Stimulated activated CD8-positive, alpha-beta memory T cell treated with anti-CD3 and anti-CD28 coated beads, Interleukin-7, amount 100 ng/mL, for 1 hour (primary cell): ENCODE measurements at regions not wholly inside any gene's neighbourhood (a gene's known extent, or its start where the extent isn't known, plus 50 kb on each side); places are given as distances from the start of the nearest gene placed in this dataset.

Experiments used
- DNase-seq, 2 donors: peaks; one replicate each; pipeline ENCODE4 v3.0.0-alpha.2; 2020; ENCODE audit warnings: low read depth in 2 of 2

DNA sequence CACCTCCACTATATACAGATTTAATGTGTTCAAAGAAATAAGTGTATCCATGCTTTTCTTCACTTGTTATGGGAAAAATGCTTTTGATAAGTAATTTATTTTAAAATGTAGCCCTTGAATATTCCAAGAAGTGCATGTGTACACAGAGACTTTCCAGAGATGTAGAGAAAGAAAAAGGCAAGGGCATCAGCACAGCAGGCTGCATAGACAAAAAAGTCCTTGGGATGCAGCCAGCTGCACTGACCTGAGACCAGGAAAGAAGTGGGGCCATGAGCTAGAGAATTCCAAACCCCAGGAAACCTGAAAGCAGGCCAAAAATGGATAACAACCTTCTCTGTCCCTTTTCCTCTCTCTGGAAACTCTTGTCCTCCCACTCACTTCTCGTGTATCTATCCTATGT, 51.6 kb upstream of the PRDM8 start:
- DNase-seq, result no peak

DNA sequence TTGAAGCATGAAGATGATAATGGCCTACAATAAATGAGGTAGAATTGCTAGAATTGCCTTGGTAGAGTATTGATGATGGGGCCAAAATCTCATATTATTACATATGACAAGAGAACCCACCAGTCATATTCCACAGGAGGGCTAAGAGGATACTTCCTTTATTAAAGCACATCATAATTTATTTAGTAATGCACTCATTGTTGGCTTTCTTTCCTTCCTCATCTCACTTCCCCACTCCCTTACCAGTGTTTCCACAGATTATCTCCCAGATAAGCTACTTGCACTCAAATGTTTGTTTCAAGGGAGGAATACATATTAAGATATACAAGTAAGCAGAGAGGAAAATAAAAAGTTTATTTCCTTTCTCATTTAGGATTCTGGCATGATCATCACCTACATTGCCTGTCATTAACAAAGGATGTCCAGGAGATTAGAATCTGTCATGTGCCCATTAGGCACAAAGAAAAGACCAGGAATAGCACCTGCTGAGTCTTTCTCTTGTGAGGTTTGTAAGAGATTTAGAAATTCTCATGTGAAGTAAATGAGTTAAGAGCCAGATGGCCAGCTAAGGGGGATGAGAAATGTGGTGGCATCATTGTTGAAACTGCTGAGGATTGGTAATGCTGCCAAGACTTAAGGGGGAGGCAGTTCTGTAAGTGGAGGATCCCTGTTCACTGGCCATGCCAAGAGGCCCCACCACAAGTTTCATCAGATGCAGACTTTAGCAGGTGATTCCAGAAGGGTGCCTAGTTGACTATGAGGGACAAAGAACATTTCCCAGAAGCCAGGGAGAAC, 52.4 kb upstream of the PRDM8 start:
- no peak for DNase-seq

DNA sequence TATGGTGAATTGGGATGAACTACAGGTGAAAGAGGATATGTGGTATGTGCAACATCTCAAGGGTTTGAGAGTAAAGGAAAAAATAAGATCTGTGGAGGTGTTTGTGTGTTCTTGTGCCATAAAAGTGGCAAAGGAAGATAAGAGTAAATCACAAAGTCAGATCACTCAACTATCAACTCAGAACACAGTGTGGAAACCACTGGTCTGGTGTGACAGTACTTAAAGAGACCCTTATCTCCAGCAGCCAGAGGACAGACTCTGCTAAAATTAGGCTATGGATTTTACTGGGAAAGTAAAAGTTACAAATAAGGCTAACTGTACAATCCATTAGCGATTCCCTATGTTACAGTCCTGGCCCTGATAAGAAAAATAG, 54.0 kb upstream of the PRDM8 start:
- no peak for DNase-seq

- no peak for DNase-seq
These were observed 54.7 kb upstream of the PRDM8 start for GRCh38 chr4:80142394-80143306.

GRCh38 chr4:80141543-80141942, 55.8 kb upstream of the PRDM8 start:
- DNase-seq, result no peak

DNA sequence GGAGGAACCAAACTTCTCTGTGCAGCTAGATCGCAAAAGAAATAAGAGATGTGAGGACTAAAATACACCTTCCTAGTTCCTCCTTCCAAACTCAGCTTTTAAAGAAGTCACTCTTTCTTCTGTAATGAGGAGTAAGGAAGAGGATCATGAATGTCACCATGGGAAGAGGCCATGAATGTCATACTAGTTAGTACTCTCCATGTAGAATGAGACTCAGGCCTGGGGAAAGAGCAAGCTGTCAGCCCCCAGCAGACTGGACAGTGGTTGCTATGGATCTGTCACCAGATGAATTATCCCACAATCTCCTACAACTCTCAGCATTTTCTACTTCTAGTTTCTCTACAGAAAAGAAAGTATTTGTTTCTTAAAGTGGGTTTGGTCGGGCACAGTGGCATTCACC, 57.1 kb upstream of the PRDM8 start:
- DNase-seq, result no peak

GRCh38 chr4:80139671-80140070, 57.6 kb upstream of the PRDM8 start:
- DNase-seq, result no peak

GRCh38 chr4:80138551-80139538, 58.5 kb upstream of the PRDM8 start:
- peak in 1 of 2 donors; percentile 29 for DNase-seq

DNA sequence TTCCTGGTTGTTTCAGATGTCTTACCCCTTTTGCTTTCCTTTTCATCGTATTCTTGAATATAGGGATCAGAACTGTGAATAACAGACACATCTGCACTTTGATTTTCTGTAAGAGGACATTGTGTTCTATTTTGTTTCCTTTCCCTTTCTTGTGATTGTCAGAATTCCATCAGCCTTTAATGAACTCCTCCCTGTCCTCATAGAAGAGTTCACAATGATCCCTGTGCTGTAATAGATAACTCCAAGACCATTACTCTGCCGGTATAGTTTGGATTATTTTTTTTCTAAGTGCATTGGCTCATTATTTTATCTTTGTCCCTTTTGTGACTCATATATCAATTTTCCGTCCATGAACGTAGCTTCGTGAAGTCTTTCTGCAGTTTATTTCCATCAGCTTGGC, 59.7 kb upstream of the PRDM8 start:
- DNase-seq, result no peak

DNA sequence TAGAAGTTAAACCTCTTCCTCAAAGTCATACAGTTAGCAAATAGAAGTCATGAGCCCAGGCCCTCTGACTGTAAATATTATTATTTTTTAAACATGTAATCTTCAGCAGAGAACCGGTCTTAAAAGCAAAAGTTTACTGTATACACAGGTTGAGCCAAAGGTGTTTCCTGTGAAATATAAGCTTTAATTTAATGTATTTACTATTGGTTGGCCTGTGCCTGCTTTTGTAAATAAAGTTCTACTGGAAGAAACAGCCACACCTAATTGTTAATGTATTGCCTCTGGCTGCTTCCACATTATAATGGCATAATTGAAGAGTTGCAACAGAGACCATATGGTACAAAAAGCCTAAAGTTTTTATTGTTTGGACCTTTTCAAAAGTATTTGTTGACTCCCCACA, 61.0 kb upstream of the PRDM8 start:
- no peak for DNase-seq

DNA sequence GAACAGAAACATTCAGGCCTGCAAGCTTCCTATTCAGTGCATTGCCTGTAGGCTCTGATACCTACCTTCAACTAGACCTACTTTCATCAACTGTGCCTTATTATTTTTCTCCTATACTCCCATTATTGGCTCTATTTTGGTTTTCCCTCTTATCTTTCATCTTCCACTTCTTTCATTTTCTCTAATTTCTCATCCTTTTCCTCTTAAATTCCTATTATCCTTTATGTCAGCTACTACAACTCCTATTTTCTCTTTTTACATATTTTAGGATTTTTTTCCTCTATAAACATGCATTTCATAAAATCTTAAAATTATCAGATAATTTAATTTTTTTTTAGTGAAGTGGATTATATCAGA, 61.6 kb upstream of the PRDM8 start:
- no peak for DNase-seq

- no peak for DNase-seq
These were observed 62.1 kb upstream of the ANTXR2 start for GRCh38 chr4:80134936-80135701.

GRCh38 chr4:80133240-80133783, 60.3 kb upstream of the ANTXR2 start:
- no peak for DNase-seq

DNA sequence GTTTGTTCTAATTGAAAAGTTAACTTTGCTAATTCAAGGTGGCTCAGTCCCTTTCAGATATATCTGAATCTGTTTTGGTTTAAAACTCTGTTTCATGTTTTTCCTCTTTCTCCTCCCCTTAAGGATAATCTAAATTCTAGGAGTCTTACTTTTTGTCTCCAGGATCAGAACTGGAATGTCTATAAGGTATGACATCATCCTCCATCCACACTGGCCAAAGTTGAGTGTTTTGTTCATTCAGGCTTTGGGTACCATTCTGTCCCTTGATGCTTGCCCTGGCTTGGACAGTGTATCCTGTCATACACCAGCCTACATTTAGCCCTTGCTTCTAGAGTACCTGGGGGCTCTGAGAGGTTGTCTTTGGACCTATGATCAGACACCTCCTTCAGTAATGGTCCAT, 56.8 kb upstream of the ANTXR2 start:
- DNase-seq, result no peak

DNA sequence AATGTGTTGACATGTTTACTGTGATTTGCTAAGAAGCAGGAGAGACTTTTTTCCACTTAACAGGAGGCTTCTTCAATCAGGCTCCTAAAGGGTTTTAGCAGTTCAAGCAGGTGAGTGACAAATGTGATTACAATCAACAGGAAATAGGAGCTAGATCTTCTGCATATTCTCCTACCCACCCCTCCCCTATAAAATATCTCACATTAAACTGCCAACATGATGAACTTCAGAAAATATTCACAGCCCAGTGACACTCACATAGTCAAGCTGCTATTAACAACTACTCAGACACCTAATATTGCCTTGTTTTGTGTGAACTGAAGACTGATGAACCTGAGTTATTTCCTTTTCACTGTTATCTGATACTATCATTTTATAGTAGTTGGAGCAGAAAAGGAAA, 55.9 kb upstream of the ANTXR2 start:
- no peak for DNase-seq

- no peak for DNase-seq
These were observed 54.9 kb upstream of the ANTXR2 start for GRCh38 chr4:80127870-80128419.

- DNase-seq, result no peak
These were observed 53.4 kb upstream of the ANTXR2 start for GRCh38 chr4:80126435-80126834.

DNA sequence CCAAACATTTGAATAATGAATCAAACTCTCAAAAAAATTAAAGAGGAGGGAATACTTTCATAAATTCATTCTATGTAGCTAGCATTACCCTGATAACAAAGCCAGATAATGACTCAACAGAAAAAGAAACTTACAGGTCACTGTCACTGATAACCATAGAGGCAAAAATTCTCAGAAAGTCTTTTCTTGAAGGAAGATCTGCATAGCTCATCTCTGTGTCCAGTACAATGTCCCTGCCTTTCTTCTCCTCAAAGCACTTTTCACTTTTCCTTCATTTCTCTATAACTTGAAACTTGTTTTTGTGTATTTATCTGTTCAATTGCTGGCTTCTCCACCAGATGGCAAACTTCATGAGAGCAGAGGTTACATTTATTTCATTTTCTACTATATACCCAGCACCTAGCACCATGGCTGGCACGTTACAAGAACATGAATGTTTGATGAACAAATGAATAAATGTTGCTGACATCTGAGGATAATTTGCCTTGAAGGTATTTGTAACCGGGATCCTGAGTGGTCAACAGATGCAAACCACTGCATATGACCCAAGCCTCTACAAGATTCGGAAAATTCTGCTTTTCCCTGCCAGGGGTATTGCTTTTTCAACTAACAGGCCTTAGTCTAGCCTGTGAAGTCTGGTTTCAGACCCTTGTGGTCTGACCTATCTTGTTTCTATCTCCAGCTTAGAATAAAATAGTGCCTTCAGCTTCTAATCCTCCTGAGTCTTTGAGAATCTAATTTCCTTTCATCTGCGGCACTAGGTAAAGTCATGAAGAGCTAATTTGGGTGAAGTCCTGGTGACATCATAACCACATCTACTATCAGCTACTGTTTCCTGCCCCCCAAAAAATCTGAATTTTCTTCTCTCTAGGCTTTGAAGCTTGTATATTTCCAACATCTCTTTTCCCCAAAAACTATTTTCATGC, 52.5 kb upstream of the ANTXR2 start:
- no peak for DNase-seq
